ENCODE measurements at regions not wholly inside any gene's neighbourhood (a gene's known extent, or its start where the extent isn't known, plus 50 kb on each side); places are given as distances from the start of the nearest gene placed in this dataset.

GRCh38 chr3:76958861-76959260 is 81.0 kb upstream of the ROBO2 start:
- no peaks in the 10 kb centered on the region for H3K79me2 ChIP-seq (ENCODE audit: insufficient read depth, low read length)
- H3K4me2 ChIP-seq (ENCODE audit: insufficient read depth, low read length) = no peak overlapping the region
- no peak overlapping the region for H2AFZ ChIP-seq (ENCODE audit: low read depth, low read length)
- no peaks in the 10 kb centered on the region for H3K27me3 ChIP-seq (ENCODE audit: insufficient read depth, low read length, poor library complexity)
- no peaks in the 10 kb centered on the region for H4K20me1 ChIP-seq (ENCODE audit: insufficient read depth, low read length)
- no peak overlapping the region for H3K4me3 ChIP-seq (ENCODE audit: low read depth in 1 of 2, low read length in 2 of 2)
- no peak for DNase-seq
- TF ChIP-seq EZH2 (IDR thresholded peaks at IDR 0.05; ENCODE audit: borderline replicate concordance, low read depth, low read length, severe bottlenecking) (no peak), CTCF (IDR thresholded peaks at IDR 0.05; ENCODE audit: borderline replicate concordance, extremely low read depth, low read length, poor library complexity, severe bottlenecking) (no peak)
- no peaks in the 10 kb centered on the region for H3K4me1 ChIP-seq (ENCODE audit: insufficient read depth, low read length)
- ATAC-seq (ENCODE audit: insufficient read depth, low read depth) = no peak
- no peaks in the 10 kb centered on the region for H3K9me3 ChIP-seq (ENCODE audit: insufficient read depth, low read length, severe bottlenecking)
- H3K9ac ChIP-seq (ENCODE audit: low read depth, low read length) = no peak overlapping the region
- H3K27ac ChIP-seq (ENCODE audit: low read length) = no peak overlapping the region
- H3K36me3 ChIP-seq (ENCODE audit: insufficient read depth, low read length) = no peaks in the 10 kb centered on the region

- no peak overlapping the region for H3K4me3 ChIP-seq (ENCODE audit: low read depth in 1 of 2, low read length in 2 of 2)
- no peak overlapping the region for H3K4me2 ChIP-seq (ENCODE audit: insufficient read depth, low read length)
- no peaks in the 10 kb centered on the region for H4K20me1 ChIP-seq (ENCODE audit: insufficient read depth, low read length)
- H3K79me2 ChIP-seq (ENCODE audit: insufficient read depth, low read length) = no peaks in the 10 kb centered on the region
- H3K27ac ChIP-seq (ENCODE audit: low read length) = no peak overlapping the region
- H3K9ac ChIP-seq (ENCODE audit: low read depth, low read length) = no peak overlapping the region
- no peak for ATAC-seq (ENCODE audit: insufficient read depth, low read depth)
- TF ChIP-seq CTCF (IDR thresholded peaks at IDR 0.05; ENCODE audit: borderline replicate concordance, extremely low read depth, low read length, poor library complexity, severe bottlenecking) (no peak), EZH2 (IDR thresholded peaks at IDR 0.05; ENCODE audit: borderline replicate concordance, low read depth, low read length, severe bottlenecking) (no peak)
- H3K36me3 ChIP-seq (ENCODE audit: insufficient read depth, low read length) = no peaks in the 10 kb centered on the region
- H3K4me1 ChIP-seq (ENCODE audit: insufficient read depth, low read length) = no peaks in the 10 kb centered on the region
- no peak overlapping the region for H2AFZ ChIP-seq (ENCODE audit: low read depth, low read length)
- no peaks in the 10 kb centered on the region for H3K9me3 ChIP-seq (ENCODE audit: insufficient read depth, low read length, severe bottlenecking)
- H3K27me3 ChIP-seq (ENCODE audit: insufficient read depth, low read length, poor library complexity) = no peaks in the 10 kb centered on the region
- DNase-seq = no peak
Measured at GRCh38 chr3:76961284-76961683, 78.6 kb upstream of the ROBO2 start.

GRCh38 chr3:76965122-76965725 is 74.7 kb upstream of the ROBO2 start:
- no peak overlapping the region for H2AFZ ChIP-seq (ENCODE audit: low read depth, low read length)

More at GRCh38 chr3:76965122-76965725, 74.7 kb upstream of the ROBO2 start:
- Histone ChIP-seq H3K27me3 (ENCODE audit: insufficient read depth, low read length, poor library complexity) (no peaks in the 10 kb centered on the region), H3K9me3 (ENCODE audit: insufficient read depth, low read length, severe bottlenecking) (no peaks in the 10 kb centered on the region), H3K36me3 (ENCODE audit: insufficient read depth, low read length) (no peaks in the 10 kb centered on the region), H3K79me2 (ENCODE audit: insufficient read depth, low read length) (no peaks in the 10 kb centered on the region), H3K9ac (ENCODE audit: low read depth, low read length) (no peak overlapping the region), H3K4me2 (ENCODE audit: insufficient read depth, low read length) (no peak overlapping the region), H3K27ac (ENCODE audit: low read length) (no peak overlapping the region), H4K20me1 (ENCODE audit: insufficient read depth, low read length) (no peaks in the 10 kb centered on the region), H3K4me3 (ENCODE audit: low read depth in 1 of 2, low read length in 2 of 2) (no peak overlapping the region), H3K4me1 (ENCODE audit: insufficient read depth, low read length) (no peaks in the 10 kb centered on the region)
- ATAC-seq (ENCODE audit: insufficient read depth, low read depth) = no peak
- no peak for DNase-seq
- TF ChIP-seq EZH2 (IDR thresholded peaks at IDR 0.05; ENCODE audit: borderline replicate concordance, low read depth, low read length, severe bottlenecking) (no peak), CTCF (IDR thresholded peaks at IDR 0.05; ENCODE audit: borderline replicate concordance, extremely low read depth, low read length, poor library complexity, severe bottlenecking) (no peak)

Data from DND-41 (cell line).